DOHH2 (cell line): ENCODE measurements at regions not wholly inside any gene's neighbourhood (a gene's known extent, or its start where the extent isn't known, plus 50 kb on each side); places are given as distances from the start of the nearest gene placed in this dataset.

Source experiments
- EZH2phosphoT487 ChIP-seq: fragments of 200-600 bp; sonication (generic); IDR thresholded peaks from 2 replicates; pipeline ENCODE4 v1.6.1; 2017; ENCODE audit warnings: borderline replicate concordance, mild to moderate bottlenecking, antibody characterized with exemption, low read length, moderate library complexity, mixed read lengths
- TF ChIP-seq, protein P1 (sequence below): fragments of 200-600 bp; sonication (generic); IDR thresholded peaks from one replicate; pipeline ENCODE4 v1.5.1; 2014; ENCODE audit warnings: antibody characterized with exemption, mild to moderate bottlenecking, low read depth, low read length; ENCODE audit not compliant: poor library complexity, severe bottlenecking

DNA sequence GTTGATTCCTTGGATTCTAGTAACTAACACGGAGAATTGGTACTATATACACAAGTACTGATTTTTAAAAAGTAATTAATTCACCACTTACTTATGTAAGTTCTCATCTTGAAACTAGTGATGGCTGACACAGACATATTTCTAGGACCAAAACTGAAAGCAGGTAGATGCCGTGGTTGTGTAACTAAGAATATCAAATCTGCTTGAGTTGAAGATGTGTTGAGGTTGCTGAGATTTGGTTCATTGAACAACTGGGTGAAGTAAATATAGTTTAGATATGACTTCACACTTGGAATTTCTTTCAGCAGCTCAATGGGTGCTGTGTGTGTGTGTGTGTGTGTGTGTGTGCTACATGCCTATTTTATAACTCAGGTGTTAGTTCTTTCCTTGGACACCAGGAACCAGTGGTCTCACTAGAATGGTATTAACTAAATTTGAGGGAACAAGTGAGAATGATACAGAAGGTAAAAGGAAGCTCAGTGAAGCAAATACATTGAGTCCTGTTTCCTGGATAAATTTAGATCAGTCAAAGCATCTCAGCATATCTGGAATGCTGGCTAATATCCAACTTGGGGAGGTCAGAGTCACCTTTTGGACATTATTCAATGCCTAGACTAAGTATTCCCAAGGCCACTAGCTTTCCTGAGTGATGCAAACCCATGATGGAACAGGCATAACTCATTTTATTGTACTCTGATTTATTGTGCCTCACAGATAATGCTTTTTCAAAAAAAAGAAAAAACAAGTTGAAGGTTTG lies 110.7 kb upstream of the ZEB2 start:
- TF ChIP-seq EZH2phosphoT487 = no peak
- TF ChIP-seq, protein P1, sequence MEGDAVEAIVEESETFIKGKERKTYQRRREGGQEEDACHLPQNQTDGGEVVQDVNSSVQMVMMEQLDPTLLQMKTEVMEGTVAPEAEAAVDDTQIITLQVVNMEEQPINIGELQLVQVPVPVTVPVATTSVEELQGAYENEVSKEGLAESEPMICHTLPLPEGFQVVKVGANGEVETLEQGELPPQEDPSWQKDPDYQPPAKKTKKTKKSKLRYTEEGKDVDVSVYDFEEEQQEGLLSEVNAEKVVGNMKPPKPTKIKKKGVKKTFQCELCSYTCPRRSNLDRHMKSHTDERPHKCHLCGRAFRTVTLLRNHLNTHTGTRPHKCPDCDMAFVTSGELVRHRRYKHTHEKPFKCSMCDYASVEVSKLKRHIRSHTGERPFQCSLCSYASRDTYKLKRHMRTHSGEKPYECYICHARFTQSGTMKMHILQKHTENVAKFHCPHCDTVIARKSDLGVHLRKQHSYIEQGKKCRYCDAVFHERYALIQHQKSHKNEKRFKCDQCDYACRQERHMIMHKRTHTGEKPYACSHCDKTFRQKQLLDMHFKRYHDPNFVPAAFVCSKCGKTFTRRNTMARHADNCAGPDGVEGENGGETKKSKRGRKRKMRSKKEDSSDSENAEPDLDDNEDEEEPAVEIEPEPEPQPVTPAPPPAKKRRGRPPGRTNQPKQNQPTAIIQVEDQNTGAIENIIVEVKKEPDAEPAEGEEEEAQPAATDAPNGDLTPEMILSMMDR = no peak
